ENCODE measurements at regions not wholly inside any gene's neighbourhood (a gene's known extent, or its start where the extent isn't known, plus 50 kb on each side); places are given as distances from the start of the nearest gene placed in this dataset.

GRCh38 chr17:77837917-77838316, 120.6 kb upstream of the TNRC6C start (continued):
- TF ChIP-seq SMAD3 (CRISPR knock-in tag; IDR thresholded peaks at IDR 0.05; ENCODE audit: borderline replicate concordance) (no peak), E2F5 (CRISPR knock-in tag; IDR thresholded peaks at IDR 0.05) (no peak), ERG (CRISPR knock-in tag; IDR thresholded peaks at IDR 0.05) (no peak), ATF6 (CRISPR knock-in tag; IDR thresholded peaks at IDR 0.05) (no peak), CREM (CRISPR knock-in tag; IDR thresholded peaks at IDR 0.05) (no peak), CDX4 (CRISPR knock-in tag; IDR thresholded peaks at IDR 0.05; ENCODE audit: borderline replicate concordance) (no peak), GTF2I (CRISPR knock-in tag; conservative IDR thresholded peaks at IDR 0.05) (no peak), SMAD4 (CRISPR knock-in tag; IDR thresholded peaks at IDR 0.05) (no peak), ZNF425 (CRISPR knock-in tag; conservative IDR thresholded peaks at IDR 0.05) (no peak)

- H3K36me3 Mint-ChIP-seq: no peaks in the 10 kb centered on the region
- H3K27ac Mint-ChIP-seq: no peak overlapping the region
- CTCF ChIA-PET: interaction anchor here (1.4 kb wide), 1 partner anchor 53 kb away, joined by 3 read pairs; no protein-coding TSS in a partner anchor
- DNase-seq (ENCODE audit: low spot score) (no peak), ATAC-seq (no peak)
- H3K4me1 Mint-ChIP-seq: peaks cover 38% of the 10 kb centered on the region
- H3K27me3 Mint-ChIP-seq (ENCODE audit: low read depth): no peaks in the 10 kb centered on the region
- no peak overlapping the region for H3K4me3 Mint-ChIP-seq
- POLR2A ChIA-PET: no interaction called here
- no peaks in the 10 kb centered on the region for H3K9me3 Mint-ChIP-seq
- TF ChIP-seq ELF4 (CRISPR knock-in tag; IDR thresholded peaks at IDR 0.05; ENCODE audit: low read depth) (no peak), RORB (CRISPR knock-in tag; IDR thresholded peaks at IDR 0.05) (no peak), EMX1 (CRISPR knock-in tag; IDR thresholded peaks at IDR 0.05) (no peak), E2F4 (CRISPR knock-in tag; IDR thresholded peaks at IDR 0.05; ENCODE audit: borderline replicate concordance, low read depth) (no peak), AFF4 (CRISPR knock-in tag; IDR thresholded peaks at IDR 0.05; ENCODE audit: borderline replicate concordance) (no peak), ATF3 (CRISPR knock-in tag; conservative IDR thresholded peaks at IDR 0.05) (no peak), NR2C2 (CRISPR knock-in tag; IDR thresholded peaks at IDR 0.05) (no peak), ZNF232 (CRISPR knock-in tag; IDR thresholded peaks at IDR 0.05) (no peak), CDX4 (CRISPR knock-in tag; IDR thresholded peaks at IDR 0.05; ENCODE audit: borderline replicate concordance) (no peak), FOXJ3 (CRISPR knock-in tag; IDR thresholded peaks at IDR 0.05; ENCODE audit: borderline replicate concordance) (no peak)
These were observed 119.5 kb upstream of the TNRC6C start for GRCh38 chr17:77838748-77839697.

Data from WTC11 (cell line).